Upper lobe of left lung (tissue), 4 donors: ENCODE measurements at regions not wholly inside any gene's neighbourhood (a gene's known extent, or its start where the extent isn't known, plus 50 kb on each side); places are given as distances from the start of the nearest gene placed in this dataset.

Experiments used
- CTCF ChIP-seq, 6 experiments: fragments of 450-650 bp in 4 of 6; fragments of 200-600 bp in 2 of 6; sonication (generic) in 2 of 6; IDR thresholded peaks; one replicate each; pipeline ENCODE4 v1.5.1; 2016 to 2019; ENCODE audit warnings: antibody characterized with exemption in 6 of 6
- EP300 ChIP-seq, 4 donors: sonication (generic); formaldehyde crosslinking; IDR thresholded peaks; one replicate each; pipeline ENCODE4 v1.5.1; 2017; ENCODE audit warnings: antibody characterized with exemption in 4 of 4, control low read depth in 2 of 4
- POLR2AphosphoS5 ChIP-seq, 2 donors: sonication (generic); formaldehyde crosslinking; IDR thresholded peaks; one replicate each; pipeline ENCODE4 v1.5.1; 2017; ENCODE audit warnings: antibody characterized with exemption in 2 of 2

- no peak for TF ChIP-seq CTCF (IDR thresholded peaks at IDR 0.05)
- TF ChIP-seq EP300 (IDR thresholded peaks at IDR 0.05): no peak
- no peak for TF ChIP-seq POLR2AphosphoS5 (IDR thresholded peaks at IDR 0.05)
Measured at GRCh38 chr3:144655423-144655822, 683.8 kb downstream of the DIPK2A start.
